Adrenal gland (tissue), 5 donors: ENCODE measurements at regions not wholly inside any gene's neighbourhood (a gene's known extent, or its start where the extent isn't known, plus 50 kb on each side); places are given as distances from the start of the nearest gene placed in this dataset.

Experiments
- POLR2A ChIP-seq, 2 donors: fragments of 450-650 bp; IDR thresholded peaks; one replicate each; pipeline ENCODE4 v1.6.1; 2017; ENCODE audit warnings: antibody characterized with exemption in 2 of 2, mild to moderate bottlenecking in 2 of 2, moderate library complexity in 1 of 2
- TF ChIP-seq, protein P1 (sequence below), 6 experiments: fragments of 450-650 bp in 4 of 6; fragments of 200-600 bp in 2 of 6; sonication (generic) in 1 of 6; IDR thresholded peaks; 1 replicate in 5 of 6; 2 replicates in 1 of 6; pipeline versions ENCODE4 v1.5.1 to v1.8.0; 2016 to 2021; ENCODE audit warnings: antibody characterized with exemption in 6 of 6, mild to moderate bottlenecking in 2 of 6, moderate library complexity in 1 of 6
- donor health status: DM: no; HTN: no; CAD: no.

DNA sequence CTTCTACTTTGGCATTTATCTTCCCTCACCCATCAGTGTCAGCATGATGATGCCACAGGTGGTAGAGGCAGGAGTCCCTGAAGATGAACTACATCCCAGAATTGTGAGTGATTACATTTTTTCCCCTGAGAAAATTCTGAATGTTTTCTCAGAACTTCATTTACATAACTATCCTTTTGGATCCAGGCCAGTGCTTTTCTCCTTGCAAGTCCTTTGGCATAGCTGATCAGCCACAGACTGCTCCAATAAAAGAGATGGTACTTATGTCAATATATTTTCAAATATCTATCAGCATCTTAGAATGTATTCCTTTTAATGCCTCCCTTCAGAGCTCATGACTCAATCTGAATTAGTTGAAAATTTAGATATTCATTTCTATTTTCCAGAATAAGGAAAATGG lies 135.5 kb downstream of the IQUB start:
- TF ChIP-seq, protein P1, sequence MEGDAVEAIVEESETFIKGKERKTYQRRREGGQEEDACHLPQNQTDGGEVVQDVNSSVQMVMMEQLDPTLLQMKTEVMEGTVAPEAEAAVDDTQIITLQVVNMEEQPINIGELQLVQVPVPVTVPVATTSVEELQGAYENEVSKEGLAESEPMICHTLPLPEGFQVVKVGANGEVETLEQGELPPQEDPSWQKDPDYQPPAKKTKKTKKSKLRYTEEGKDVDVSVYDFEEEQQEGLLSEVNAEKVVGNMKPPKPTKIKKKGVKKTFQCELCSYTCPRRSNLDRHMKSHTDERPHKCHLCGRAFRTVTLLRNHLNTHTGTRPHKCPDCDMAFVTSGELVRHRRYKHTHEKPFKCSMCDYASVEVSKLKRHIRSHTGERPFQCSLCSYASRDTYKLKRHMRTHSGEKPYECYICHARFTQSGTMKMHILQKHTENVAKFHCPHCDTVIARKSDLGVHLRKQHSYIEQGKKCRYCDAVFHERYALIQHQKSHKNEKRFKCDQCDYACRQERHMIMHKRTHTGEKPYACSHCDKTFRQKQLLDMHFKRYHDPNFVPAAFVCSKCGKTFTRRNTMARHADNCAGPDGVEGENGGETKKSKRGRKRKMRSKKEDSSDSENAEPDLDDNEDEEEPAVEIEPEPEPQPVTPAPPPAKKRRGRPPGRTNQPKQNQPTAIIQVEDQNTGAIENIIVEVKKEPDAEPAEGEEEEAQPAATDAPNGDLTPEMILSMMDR (IDR thresholded peaks at IDR 0.05): no peak
- TF ChIP-seq POLR2A (IDR thresholded peaks at IDR 0.05): no peak
